DOHH2 (cell line): ENCODE measurements at regions not wholly inside any gene's neighbourhood (a gene's known extent, or its start where the extent isn't known, plus 50 kb on each side); places are given as distances from the start of the nearest gene placed in this dataset.

Experiments
- H3F3A ChIP-seq: fragments of 200-600 bp; sonication (generic), shearing (Covaris generic); 2 replicates; pipeline ENCODE4 v1.6.0; 2016; ENCODE audit warnings: antibody characterized with exemption, mild to moderate bottlenecking; ENCODE audit not compliant: control insufficient read depth, insufficient read depth
- H3K27ac ChIP-seq: fragments of 200-600 bp; sonication (generic); 2 replicates; pipeline ENCODE4 v1.5.1; 2014; ENCODE audit warnings: low read depth, mild to moderate bottlenecking, low read length, moderate library complexity
- H3K27me3 ChIP-seq: fragments of 200-600 bp; sonication (generic); 2 replicates; pipeline ENCODE4 v1.6.1; 2014; ENCODE audit warnings: mild to moderate bottlenecking, low read length, mixed read lengths; ENCODE audit not compliant: control insufficient read depth
- H3K36me3 ChIP-seq: fragments of 200-600 bp; sonication (generic); 2 replicates; pipeline ENCODE4 v1.6.1; 2014; ENCODE audit warnings: mild to moderate bottlenecking, low read length, moderate library complexity, mixed read lengths; ENCODE audit not compliant: control insufficient read depth
- H3K4me1 ChIP-seq: fragments of 200-600 bp; sonication (generic); 2 replicates; pipeline ENCODE4 v1.6.1; 2014; ENCODE audit warnings: mild to moderate bottlenecking, low read length, mixed read lengths; ENCODE audit not compliant: control insufficient read depth
- H3K4me2 ChIP-seq: fragments of 200-600 bp; sonication (generic); 2 replicates; pipeline ENCODE4 v1.6.0; 2014; ENCODE audit warnings: mild to moderate bottlenecking, low read length, moderate library complexity
- H3K4me3 ChIP-seq: fragments of 200-600 bp; sonication (generic); 2 replicates; pipeline ENCODE4 v1.5.1; 2014; ENCODE audit warnings: mild to moderate bottlenecking, low read length, mixed read lengths
- H3K79me2 ChIP-seq: fragments of 200-600 bp; sonication (generic); 2 replicates; pipeline ENCODE4 v1.6.1; 2014; ENCODE audit warnings: mild to moderate bottlenecking, low read length, mixed read lengths; ENCODE audit not compliant: control insufficient read depth
- H3K9me2 ChIP-seq: fragments of 200-600 bp; sonication (generic); replicated peaks from 2 replicates; pipeline ENCODE4 v1.6.1; 2014; ENCODE audit warnings: mild to moderate bottlenecking, low read length, mixed read lengths; ENCODE audit not compliant: control insufficient read depth
- H3K9me3 ChIP-seq: fragments of 200-600 bp; sonication (generic); 2 replicates; pipeline ENCODE4 v1.6.1; 2014; ENCODE audit warnings: antibody characterized with exemption, low read length, mixed read lengths; ENCODE audit not compliant: control insufficient read depth, insufficient read depth
- H4K20me1 ChIP-seq: fragments of 200-600 bp; sonication (generic); 2 replicates; pipeline ENCODE4 v1.6.0; 2014; ENCODE audit warnings: low read depth, mild to moderate bottlenecking, antibody characterized with exemption, low read length, moderate library complexity; ENCODE audit not compliant: control insufficient read depth, insufficient read depth
- EZH2phosphoT487 ChIP-seq: fragments of 200-600 bp; sonication (generic); IDR thresholded peaks from 2 replicates; pipeline ENCODE4 v1.6.1; 2017; ENCODE audit warnings: borderline replicate concordance, mild to moderate bottlenecking, antibody characterized with exemption, low read length, moderate library complexity, mixed read lengths
- TF ChIP-seq, protein P1 (sequence below): fragments of 200-600 bp; sonication (generic); IDR thresholded peaks from one replicate; pipeline ENCODE4 v1.5.1; 2014; ENCODE audit warnings: antibody characterized with exemption, mild to moderate bottlenecking, low read depth, low read length; ENCODE audit not compliant: poor library complexity, severe bottlenecking

DNA sequence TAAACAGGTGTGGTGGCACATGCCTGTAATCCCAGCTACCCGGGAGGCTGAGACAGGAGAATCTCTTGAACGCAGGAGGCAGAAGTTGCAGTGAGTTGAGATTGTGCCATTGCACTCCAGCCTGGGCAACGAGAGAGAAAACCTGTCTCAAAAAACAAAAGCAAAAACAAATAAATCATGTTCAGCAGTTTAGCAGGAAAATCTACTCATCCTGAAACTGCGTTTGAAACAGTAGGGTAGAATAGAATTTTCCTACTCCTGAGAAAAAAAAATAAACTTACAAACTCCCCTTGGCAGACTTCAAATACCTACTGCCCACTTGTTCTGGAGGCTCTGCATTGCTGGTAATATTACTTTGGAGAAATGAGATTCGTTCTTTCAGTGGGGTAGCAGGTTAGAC is 367.7 kb downstream of the GADD45G start:
- no peak for TF ChIP-seq EZH2phosphoT487
- TF ChIP-seq, protein P1, sequence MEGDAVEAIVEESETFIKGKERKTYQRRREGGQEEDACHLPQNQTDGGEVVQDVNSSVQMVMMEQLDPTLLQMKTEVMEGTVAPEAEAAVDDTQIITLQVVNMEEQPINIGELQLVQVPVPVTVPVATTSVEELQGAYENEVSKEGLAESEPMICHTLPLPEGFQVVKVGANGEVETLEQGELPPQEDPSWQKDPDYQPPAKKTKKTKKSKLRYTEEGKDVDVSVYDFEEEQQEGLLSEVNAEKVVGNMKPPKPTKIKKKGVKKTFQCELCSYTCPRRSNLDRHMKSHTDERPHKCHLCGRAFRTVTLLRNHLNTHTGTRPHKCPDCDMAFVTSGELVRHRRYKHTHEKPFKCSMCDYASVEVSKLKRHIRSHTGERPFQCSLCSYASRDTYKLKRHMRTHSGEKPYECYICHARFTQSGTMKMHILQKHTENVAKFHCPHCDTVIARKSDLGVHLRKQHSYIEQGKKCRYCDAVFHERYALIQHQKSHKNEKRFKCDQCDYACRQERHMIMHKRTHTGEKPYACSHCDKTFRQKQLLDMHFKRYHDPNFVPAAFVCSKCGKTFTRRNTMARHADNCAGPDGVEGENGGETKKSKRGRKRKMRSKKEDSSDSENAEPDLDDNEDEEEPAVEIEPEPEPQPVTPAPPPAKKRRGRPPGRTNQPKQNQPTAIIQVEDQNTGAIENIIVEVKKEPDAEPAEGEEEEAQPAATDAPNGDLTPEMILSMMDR = no peak
- Histone ChIP-seq H3K27me3 (peaks cover 11% of the 10 kb centered on the region), H3F3A (no peaks in the 10 kb centered on the region), H3K4me3 (no peak overlapping the region), H3K4me2 (no peak overlapping the region), H3K9me2 (no peaks in the 10 kb centered on the region), H3K4me1 (no peaks in the 10 kb centered on the region), H4K20me1 (no peaks in the 10 kb centered on the region), H3K9me3 (no peaks in the 10 kb centered on the region), H3K27ac (no peak overlapping the region), H3K36me3 (no peaks in the 10 kb centered on the region), H3K79me2 (no peaks in the 10 kb centered on the region)

DNA sequence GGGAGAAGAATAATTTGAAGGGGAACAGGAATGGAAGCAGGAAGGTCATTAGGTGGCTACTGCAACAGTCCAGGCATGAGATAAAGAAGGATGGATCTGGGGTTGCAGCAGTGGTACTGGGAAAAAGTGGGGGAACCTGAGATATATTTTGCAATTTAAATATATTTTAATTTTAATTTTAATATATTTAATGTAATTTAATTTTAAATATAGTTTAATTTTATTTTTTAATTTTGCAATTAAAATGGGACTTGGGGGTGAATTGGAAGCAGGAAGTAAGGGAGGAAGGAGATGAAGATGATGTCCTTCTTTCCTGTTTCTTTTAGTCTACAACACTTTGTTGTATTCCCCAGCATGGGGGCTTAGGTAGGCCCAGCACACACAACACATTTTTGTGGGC is 369.8 kb downstream of the GADD45G start:
- Histone ChIP-seq H3K79me2 (no peaks in the 10 kb centered on the region), H3K27ac (no peak overlapping the region), H4K20me1 (no peaks in the 10 kb centered on the region), H3K27me3 (peaks cover 9% of the 10 kb centered on the region; the same call in 1 of the 2 replicates), H3K4me3 (no peak overlapping the region), H3K9me3 (no peaks in the 10 kb centered on the region), H3K4me2 (no peak overlapping the region), H3K9me2 (no peaks in the 10 kb centered on the region), H3K4me1 (no peaks in the 10 kb centered on the region), H3F3A (no peaks in the 10 kb centered on the region), H3K36me3 (no peaks in the 10 kb centered on the region)
- no peak for TF ChIP-seq EZH2phosphoT487
- TF ChIP-seq, protein P1 = no peak

DNA sequence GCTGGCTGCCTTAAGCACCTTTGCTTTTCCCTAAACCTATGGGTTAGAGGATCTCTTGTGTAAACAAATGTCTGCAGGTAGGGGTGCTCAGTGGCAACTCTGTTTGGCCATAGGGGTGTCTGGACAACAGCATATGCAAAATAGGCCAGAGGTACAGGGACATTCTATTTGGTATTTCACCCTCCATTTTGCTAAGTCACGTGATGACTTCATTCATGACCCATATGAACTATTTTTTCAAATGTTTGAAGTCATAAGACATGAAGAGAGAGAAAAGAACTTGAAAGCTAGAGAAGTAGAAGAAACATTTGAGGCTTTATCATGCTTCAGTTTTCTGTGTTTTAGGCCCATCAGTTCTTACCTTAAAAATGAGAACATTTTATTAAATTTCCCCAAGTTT is 370.2 kb downstream of the GADD45G start:
- no peaks in the 10 kb centered on the region for H3K9me3 ChIP-seq
- H3K4me3 ChIP-seq = no peak overlapping the region
- H3K4me1 ChIP-seq = no peaks in the 10 kb centered on the region
- H3K79me2 ChIP-seq = no peaks in the 10 kb centered on the region
- H3K9me2 ChIP-seq = no peaks in the 10 kb centered on the region
- no peak overlapping the region for H3K4me2 ChIP-seq
- TF ChIP-seq, protein P1 = no peak
- no peak for TF ChIP-seq EZH2phosphoT487
- no peaks in the 10 kb centered on the region for H3K36me3 ChIP-seq
- no peak overlapping the region for H3K27ac ChIP-seq
- no peaks in the 10 kb centered on the region for H4K20me1 ChIP-seq
- no peaks in the 10 kb centered on the region for H3F3A ChIP-seq
- peaks cover 9% of the 10 kb centered on the region for H3K27me3 ChIP-seq

DNA sequence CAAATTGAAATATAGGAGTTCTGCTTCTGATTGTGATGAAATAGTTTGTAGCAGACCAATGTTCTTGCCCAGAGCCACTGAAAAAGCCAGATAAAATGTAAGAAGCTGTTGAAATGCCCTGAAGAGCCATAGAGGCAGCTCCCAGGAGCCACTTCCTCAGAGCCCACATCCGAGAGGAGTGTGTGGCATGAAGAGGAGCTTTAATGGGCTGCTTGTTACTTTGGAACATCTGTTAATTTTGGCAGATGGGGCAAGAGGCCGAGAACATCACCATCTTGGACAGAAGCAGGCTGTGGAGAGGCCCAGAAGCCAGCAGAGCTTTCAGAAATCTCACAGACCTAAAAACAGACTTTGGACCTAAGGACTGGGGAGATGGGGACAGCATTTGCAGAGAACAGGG is 370.8 kb downstream of the GADD45G start:
- H4K20me1 ChIP-seq = no peaks in the 10 kb centered on the region
- H3K79me2 ChIP-seq = no peaks in the 10 kb centered on the region
- peaks cover 9% of the 10 kb centered on the region for H3K27me3 ChIP-seq
- H3K4me2 ChIP-seq = no peak overlapping the region
- H3K4me1 ChIP-seq = no peaks in the 10 kb centered on the region
- no peaks in the 10 kb centered on the region for H3K9me2 ChIP-seq
- no peaks in the 10 kb centered on the region for H3F3A ChIP-seq
- TF ChIP-seq, protein P1 = no peak
- no peak for TF ChIP-seq EZH2phosphoT487
- H3K36me3 ChIP-seq = no peaks in the 10 kb centered on the region
- H3K9me3 ChIP-seq = no peaks in the 10 kb centered on the region
- H3K27ac ChIP-seq = no peak overlapping the region
- no peak overlapping the region for H3K4me3 ChIP-seq
